ENCODE measurements at regions not wholly inside any gene's neighbourhood (a gene's known extent, or its start where the extent isn't known, plus 50 kb on each side); places are given as distances from the start of the nearest gene placed in this dataset.

GRCh38 chr4:156534205-156534604 lies 437.4 kb downstream of the PDGFC start:
- TF ChIP-seq, protein P1, sequence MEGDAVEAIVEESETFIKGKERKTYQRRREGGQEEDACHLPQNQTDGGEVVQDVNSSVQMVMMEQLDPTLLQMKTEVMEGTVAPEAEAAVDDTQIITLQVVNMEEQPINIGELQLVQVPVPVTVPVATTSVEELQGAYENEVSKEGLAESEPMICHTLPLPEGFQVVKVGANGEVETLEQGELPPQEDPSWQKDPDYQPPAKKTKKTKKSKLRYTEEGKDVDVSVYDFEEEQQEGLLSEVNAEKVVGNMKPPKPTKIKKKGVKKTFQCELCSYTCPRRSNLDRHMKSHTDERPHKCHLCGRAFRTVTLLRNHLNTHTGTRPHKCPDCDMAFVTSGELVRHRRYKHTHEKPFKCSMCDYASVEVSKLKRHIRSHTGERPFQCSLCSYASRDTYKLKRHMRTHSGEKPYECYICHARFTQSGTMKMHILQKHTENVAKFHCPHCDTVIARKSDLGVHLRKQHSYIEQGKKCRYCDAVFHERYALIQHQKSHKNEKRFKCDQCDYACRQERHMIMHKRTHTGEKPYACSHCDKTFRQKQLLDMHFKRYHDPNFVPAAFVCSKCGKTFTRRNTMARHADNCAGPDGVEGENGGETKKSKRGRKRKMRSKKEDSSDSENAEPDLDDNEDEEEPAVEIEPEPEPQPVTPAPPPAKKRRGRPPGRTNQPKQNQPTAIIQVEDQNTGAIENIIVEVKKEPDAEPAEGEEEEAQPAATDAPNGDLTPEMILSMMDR (IDR thresholded peaks at IDR 0.05) = no peak
- TF ChIP-seq POLR2A (IDR thresholded peaks at IDR 0.05) = no peak

All from lower leg skin (tissue), 3 donors.